H1 (cell line): ENCODE measurements at regions not wholly inside any gene's neighbourhood (a gene's known extent, or its start where the extent isn't known, plus 50 kb on each side); places are given as distances from the start of the nearest gene placed in this dataset.

Experiments used
- BCL11A ChIP-seq, 2 experiments: IDR thresholded peaks; one replicate each; pipeline ENCODE4 v1.6.1; 2011; ENCODE audit warnings: low read depth in 2 of 2, low read length in 2 of 2, mild to moderate bottlenecking in 2 of 2
- CHD2 ChIP-seq: IDR thresholded peaks from 2 replicates; pipeline ENCODE4 v1.6.1; 2012; ENCODE audit warnings: low read length, improper control_type of control experiment
- CHD7 ChIP-seq: fragments of 300-600 bp; sonication (generic); IDR thresholded peaks from 2 replicates; pipeline ENCODE4 v1.7.1; 2012; ENCODE audit warnings: low read length, moderate library complexity, mild to moderate bottlenecking, inconsistent platforms; ENCODE audit not compliant: insufficient replicate concordance
- SP2 ChIP-seq: IDR thresholded peaks from 2 replicates; pipeline ENCODE4 v1.6.1; 2012; ENCODE audit warnings: mild to moderate bottlenecking, low read length, inconsistent platforms

- TF ChIP-seq CHD7 (no peak), BCL11A (IDR thresholded peaks at IDR 0.05; ENCODE audit: low read depth in 2 of 2, low read length in 2 of 2) (no peak), SP2 (no peak), CHD2 (no peak)
These were observed 243.2 kb upstream of the KCNH7 start (continued) for GRCh38 chr2:163081754-163082153.
